Neural progenitor cell (in vitro differentiated cells): ENCODE measurements at regions not wholly inside any gene's neighbourhood (a gene's known extent, or its start where the extent isn't known, plus 50 kb on each side); places are given as distances from the start of the nearest gene placed in this dataset.

Experiments used
- DNase-seq: peaks from one replicate; pipeline ENCODE4 v3.0.0-alpha.2; 2016; ENCODE audit warnings: low spot score
- H2AFZ ChIP-seq: fragments of 200-600 bp; sonication (generic); replicated peaks from 2 replicates; pipeline ENCODE4 v1.6.1; 2016; ENCODE audit warnings: antibody characterized with exemption
- H3F3A ChIP-seq: fragments of 200-600 bp; sonication (generic); 2 replicates; pipeline ENCODE4 v1.6.1; 2016; ENCODE audit warnings: antibody characterized with exemption, low read depth
- H3K27ac ChIP-seq: fragments of 200-600 bp; sonication (generic); 2 replicates; pipeline ENCODE4 v1.5.1; 2016; ENCODE audit warnings: mild to moderate bottlenecking
- H3K27me3 ChIP-seq: fragments of 200-600 bp; sonication (generic); 2 replicates; pipeline ENCODE4 v1.6.1; 2016; ENCODE audit warnings: mild to moderate bottlenecking, moderate library complexity
- H3K36me3 ChIP-seq: fragments of 200-600 bp; sonication (generic); 2 replicates; pipeline ENCODE4 v1.5.1; 2016
- H3K4me1 ChIP-seq: fragments of 200-600 bp; sonication (generic); 2 replicates; pipeline ENCODE4 v1.6.1; 2016; ENCODE audit warnings: mixed run types
- H3K4me2 ChIP-seq: fragments of 200-600 bp; sonication (generic); 2 replicates; pipeline ENCODE4 v1.6.1; 2016
- H3K4me3 ChIP-seq: fragments of 200-600 bp; sonication (generic); 2 replicates; pipeline ENCODE4 v1.5.1; 2016
- H3K79me2 ChIP-seq: fragments of 200-600 bp; sonication (generic); 2 replicates; pipeline ENCODE4 v1.6.1; 2016; ENCODE audit warnings: low read depth
- H3K9ac ChIP-seq: fragments of 200-600 bp; sonication (generic); 2 replicates; pipeline ENCODE4 v1.6.1; 2016
- H3K9me3 ChIP-seq: fragments of 200-600 bp; sonication (generic); 2 replicates; pipeline ENCODE4 v1.5.1; 2016; ENCODE audit warnings: low read depth
- H4K20me1 ChIP-seq: fragments of 200-600 bp; sonication (generic); 2 replicates; pipeline ENCODE4 v1.6.1; 2016; ENCODE audit warnings: low read depth
- H3K27ac Mint-ChIP-seq: 3 replicates; pipeline ENCODE4 v1.8.0; 2021; ENCODE audit warnings: mixed read lengths
- H3K27me3 Mint-ChIP-seq: 2 replicates; pipeline ENCODE4 v1.8.0; 2022; ENCODE audit warnings: low read depth, mild to moderate bottlenecking, inconsistent platforms, moderate library complexity, mixed read lengths; ENCODE audit not compliant: insufficient read depth
- H3K36me3 Mint-ChIP-seq: 3 replicates; pipeline ENCODE4 v1.8.0; 2021; ENCODE audit warnings: mixed read lengths
- H3K4me1 Mint-ChIP-seq: 3 replicates; pipeline ENCODE4 v1.8.0; 2021; ENCODE audit warnings: mixed read lengths
- H3K4me3 Mint-ChIP-seq: 3 replicates; pipeline ENCODE4 v1.8.0; 2021; ENCODE audit warnings: mild to moderate bottlenecking, moderate library complexity, mixed read lengths
- H3K9me3 Mint-ChIP-seq: 3 replicates; pipeline ENCODE4 v1.8.0; 2020; ENCODE audit warnings: mixed read lengths
- EZH2 ChIP-seq: fragments of 200-600 bp; sonication (generic); IDR thresholded peaks from 2 replicates; pipeline ENCODE4 v1.6.1; 2017; ENCODE audit warnings: antibody characterized with exemption, mild to moderate bottlenecking, moderate library complexity
- EZH2phosphoT487 ChIP-seq: fragments of 200-600 bp; sonication (generic); IDR thresholded peaks from 2 replicates; pipeline ENCODE4 v1.6.1; 2017; ENCODE audit warnings: antibody characterized with exemption
- TF ChIP-seq, protein P1 (sequence below): fragments of 200-600 bp; sonication (generic); IDR thresholded peaks from 2 replicates; pipeline ENCODE4 v1.5.1; 2017; ENCODE audit warnings: antibody characterized with exemption, mild to moderate bottlenecking

DNA sequence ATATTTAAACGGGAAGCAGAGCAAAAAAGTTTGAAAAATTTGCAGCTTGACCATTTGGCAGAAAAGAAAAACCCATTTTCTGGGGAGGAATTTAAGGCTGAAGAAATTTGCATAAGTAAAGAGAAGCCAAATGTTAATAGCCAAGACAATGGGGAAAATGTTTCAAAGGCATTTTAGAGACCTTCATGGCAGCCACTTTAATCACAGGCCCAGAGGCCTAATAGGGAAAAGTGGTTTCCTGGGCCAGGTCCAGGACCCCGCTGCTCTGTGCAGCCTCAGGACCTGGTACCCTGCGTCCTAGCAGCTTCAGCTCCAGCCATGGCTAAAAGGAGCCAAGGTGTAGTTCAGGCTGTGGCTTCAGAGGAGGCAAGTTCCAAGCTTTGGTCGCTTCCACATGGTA, 507.3 kb downstream of the SLCO4C1 start:
- Histone ChIP-seq H3K27ac (no peak overlapping the region), H3K36me3 (no peaks in the 10 kb centered on the region), H3F3A (no peaks in the 10 kb centered on the region), H3K9ac (no peak overlapping the region), H2AFZ (no peak overlapping the region), H3K4me2 (no peak overlapping the region), H3K4me1 (no peaks in the 10 kb centered on the region), H3K9me3 (no peaks in the 10 kb centered on the region), H3K4me3 (no peak overlapping the region), H3K27me3 (no peaks in the 10 kb centered on the region), H4K20me1 (no peaks in the 10 kb centered on the region), H3K79me2 (no peaks in the 10 kb centered on the region)
- Mint-ChIP-seq H3K27ac (no peak overlapping the region), H3K27me3 (peaks cover 2% of the 10 kb centered on the region), H3K36me3 (no peaks in the 10 kb centered on the region), H3K4me3 (no peak overlapping the region), H3K9me3 (no peaks in the 10 kb centered on the region), H3K4me1 (peaks cover under 1% of the 10 kb centered on the region)
- no peak for DNase-seq
- TF ChIP-seq EZH2, result no peak
- TF ChIP-seq, protein P1, sequence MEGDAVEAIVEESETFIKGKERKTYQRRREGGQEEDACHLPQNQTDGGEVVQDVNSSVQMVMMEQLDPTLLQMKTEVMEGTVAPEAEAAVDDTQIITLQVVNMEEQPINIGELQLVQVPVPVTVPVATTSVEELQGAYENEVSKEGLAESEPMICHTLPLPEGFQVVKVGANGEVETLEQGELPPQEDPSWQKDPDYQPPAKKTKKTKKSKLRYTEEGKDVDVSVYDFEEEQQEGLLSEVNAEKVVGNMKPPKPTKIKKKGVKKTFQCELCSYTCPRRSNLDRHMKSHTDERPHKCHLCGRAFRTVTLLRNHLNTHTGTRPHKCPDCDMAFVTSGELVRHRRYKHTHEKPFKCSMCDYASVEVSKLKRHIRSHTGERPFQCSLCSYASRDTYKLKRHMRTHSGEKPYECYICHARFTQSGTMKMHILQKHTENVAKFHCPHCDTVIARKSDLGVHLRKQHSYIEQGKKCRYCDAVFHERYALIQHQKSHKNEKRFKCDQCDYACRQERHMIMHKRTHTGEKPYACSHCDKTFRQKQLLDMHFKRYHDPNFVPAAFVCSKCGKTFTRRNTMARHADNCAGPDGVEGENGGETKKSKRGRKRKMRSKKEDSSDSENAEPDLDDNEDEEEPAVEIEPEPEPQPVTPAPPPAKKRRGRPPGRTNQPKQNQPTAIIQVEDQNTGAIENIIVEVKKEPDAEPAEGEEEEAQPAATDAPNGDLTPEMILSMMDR, result no peak
- TF ChIP-seq EZH2phosphoT487, result no peak

DNA sequence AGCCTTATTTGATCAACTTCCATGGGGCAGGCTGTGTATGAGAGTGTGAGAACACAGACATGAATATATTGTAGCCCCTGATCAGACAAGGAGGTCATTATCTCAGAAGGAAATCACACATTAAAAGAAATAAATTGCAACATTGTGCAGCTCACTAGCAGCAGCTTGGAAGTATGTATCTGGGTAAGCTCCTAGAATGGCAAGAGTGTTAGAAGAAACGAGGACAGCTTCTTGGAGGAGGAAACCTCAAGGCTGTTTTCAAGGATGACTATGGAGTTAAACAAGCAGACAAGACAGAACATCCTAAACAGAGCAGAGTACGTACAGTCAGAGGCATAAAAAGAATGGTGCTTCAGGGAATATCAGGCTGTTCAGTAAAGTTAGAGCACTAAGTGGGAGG, 511.0 kb downstream of the SLCO4C1 start:
- Histone ChIP-seq H3K9me3 (no peaks in the 10 kb centered on the region), H3F3A (no peaks in the 10 kb centered on the region), H3K4me1 (peaks cover 3% of the 10 kb centered on the region), H3K79me2 (no peaks in the 10 kb centered on the region), H3K27ac (no peak overlapping the region), H3K9ac (no peak overlapping the region), H4K20me1 (no peaks in the 10 kb centered on the region), H3K36me3 (no peaks in the 10 kb centered on the region), H3K4me3 (no peak overlapping the region), H3K27me3 (no peaks in the 10 kb centered on the region), H2AFZ (no peak overlapping the region), H3K4me2 (no peak overlapping the region)
- H3K4me1 Mint-ChIP-seq, result peaks cover 14% of the 10 kb centered on the region
- TF ChIP-seq EZH2, result no peak
- TF ChIP-seq, protein P1, result no peak
- TF ChIP-seq EZH2phosphoT487, result no peak
- no peak overlapping the region for H3K4me3 Mint-ChIP-seq
- H3K27me3 Mint-ChIP-seq, result peaks cover 6% of the 10 kb centered on the region
- no peaks in the 10 kb centered on the region for H3K9me3 Mint-ChIP-seq
- no peak for DNase-seq
- no peaks in the 10 kb centered on the region for H3K36me3 Mint-ChIP-seq
- no peak overlapping the region for H3K27ac Mint-ChIP-seq

DNA sequence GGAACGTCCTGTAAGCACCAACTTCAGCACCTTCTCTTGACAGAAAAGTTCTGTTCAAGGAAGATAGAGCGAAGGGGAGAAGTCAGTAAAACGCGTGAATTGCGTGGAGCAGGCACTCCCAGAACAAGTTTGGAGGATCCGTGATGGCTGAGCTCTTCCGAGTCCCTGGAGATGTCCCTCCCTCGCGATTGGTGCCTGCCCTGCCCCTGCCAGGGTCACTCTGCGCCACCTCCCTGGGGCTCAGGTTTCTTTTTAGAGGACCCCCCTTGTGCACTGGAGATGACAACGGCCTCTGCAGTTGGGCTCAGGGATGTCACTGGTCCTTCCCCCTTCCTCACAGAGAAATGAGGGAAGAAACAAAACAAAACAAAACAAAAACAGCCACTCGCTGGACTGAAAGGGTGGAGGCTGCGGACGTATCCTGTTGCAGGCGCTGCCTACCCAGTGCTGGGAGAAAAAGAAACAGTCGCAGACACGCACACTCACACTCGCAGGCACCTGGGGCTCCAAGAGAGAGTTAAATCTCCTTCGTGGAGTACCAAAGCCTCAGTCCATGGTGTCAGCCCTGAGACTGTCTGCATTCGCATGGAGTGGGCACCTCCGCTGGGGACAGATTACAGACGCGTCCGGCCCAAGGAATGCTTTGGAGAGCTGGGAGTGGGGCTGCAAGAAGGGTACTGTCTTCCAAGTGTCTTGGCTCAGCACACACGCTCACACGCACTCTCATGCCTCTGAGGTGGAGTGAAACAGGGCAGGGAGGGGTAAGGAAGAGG, 512.7 kb downstream of the SLCO4C1 start:
- no peaks in the 10 kb centered on the region for H3K27me3 ChIP-seq
- H3K4me1 ChIP-seq, result peaks cover 3% of the 10 kb centered on the region
- peak overlapping the region; percentile 80 for H2AFZ ChIP-seq
- no peaks in the 10 kb centered on the region for H4K20me1 ChIP-seq
- Mint-ChIP-seq H3K36me3 (no peaks in the 10 kb centered on the region), H3K9me3 (no peaks in the 10 kb centered on the region), H3K4me3 (no peak overlapping the region), H3K4me1 (peaks cover 14% of the 10 kb centered on the region), H3K27ac (peak overlapping the region; percentile 64), H3K27me3 (peaks cover 6% of the 10 kb centered on the region)
- H3K9me3 ChIP-seq, result no peaks in the 10 kb centered on the region
- H3K4me2 ChIP-seq, result peak overlapping the region; percentile 59
- H3K9ac ChIP-seq, result no peak overlapping the region
- H3F3A ChIP-seq, result no peaks in the 10 kb centered on the region
- no peak overlapping the region for H3K27ac ChIP-seq
- H3K4me3 ChIP-seq, result peak overlapping the region; percentile 14
- H3K79me2 ChIP-seq, result no peaks in the 10 kb centered on the region
- TF ChIP-seq, protein P1, result no peak
- no peak for TF ChIP-seq EZH2
- TF ChIP-seq EZH2phosphoT487, result no peak
- no peaks in the 10 kb centered on the region for H3K36me3 ChIP-seq
- DNase-seq, result peak; percentile 41
